Left colon (tissue), 2 donors: ENCODE measurements at regions not wholly inside any gene's neighbourhood (a gene's known extent, or its start where the extent isn't known, plus 50 kb on each side); places are given as distances from the start of the nearest gene placed in this dataset.
"Not testable (repeated sequence)": the region's sequence is repeated elsewhere in the genome, so short reads cannot be mapped to it uniquely, and the experiment has no call there.

Experiments used
- ATAC-seq: fragments of 200-7000 bp; cut with Tn5 transposase; one replicate; pipeline ENCODE4 v1.9.1; 2020; ENCODE audit warnings: mild to moderate bottlenecking, moderate library complexity
- DNase-seq, 2 donors: peaks; one replicate each; pipeline ENCODE4 v3.0.0-alpha.2; 2020
- intact Hi-C, 2 donors: fragments of 100-400 bp; cut with DNase I in 1 of 2; cut with micrococcal nuclease in 1 of 2; formaldehyde crosslinking; loops; one replicate each; pipeline versions ENCODE4 v1.11.2 to v1.14.0; 2022; cut with DNase I, micrococcal nuclease
- donor health status: DM: no; HTN: no; CAD: no.
- donor health status: DM: yes; HTN: yes; CAD: no.

DNA sequence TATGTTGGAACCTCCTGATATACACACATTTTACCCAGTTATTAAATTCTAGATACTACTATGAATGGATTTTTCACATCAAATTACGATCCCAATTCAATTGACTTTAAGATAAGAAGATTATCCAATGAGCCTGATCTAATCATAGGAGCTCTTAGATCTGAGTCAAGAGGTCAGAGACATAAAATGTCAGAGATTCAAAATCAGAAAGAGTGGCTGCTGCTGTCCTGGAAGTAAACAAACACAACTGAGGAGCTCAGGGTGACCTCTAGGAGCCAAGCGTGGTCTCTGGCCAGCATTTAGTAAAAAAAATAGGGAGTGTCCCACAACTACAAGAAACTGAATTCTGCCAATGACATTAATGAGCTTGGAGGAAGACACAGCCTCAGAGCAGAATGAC, 557.1 kb upstream of the CBLB start:
- intact Hi-C loops = no loop called here
- DNase-seq = no peak
- ATAC-seq = no peak

GRCh38 chr3:106428565-106428994, 559.8 kb upstream of the CBLB start:
- DNase-seq (peak in 1 of 2 donors; percentile 32), ATAC-seq (no peak)
- intact Hi-C loops = no loop called here

GRCh38 chr3:106431721-106432120, 562.9 kb upstream of the CBLB start:
- DNase-seq = no peak
- intact Hi-C loops = no loop called here
- ATAC-seq = no peak

DNA sequence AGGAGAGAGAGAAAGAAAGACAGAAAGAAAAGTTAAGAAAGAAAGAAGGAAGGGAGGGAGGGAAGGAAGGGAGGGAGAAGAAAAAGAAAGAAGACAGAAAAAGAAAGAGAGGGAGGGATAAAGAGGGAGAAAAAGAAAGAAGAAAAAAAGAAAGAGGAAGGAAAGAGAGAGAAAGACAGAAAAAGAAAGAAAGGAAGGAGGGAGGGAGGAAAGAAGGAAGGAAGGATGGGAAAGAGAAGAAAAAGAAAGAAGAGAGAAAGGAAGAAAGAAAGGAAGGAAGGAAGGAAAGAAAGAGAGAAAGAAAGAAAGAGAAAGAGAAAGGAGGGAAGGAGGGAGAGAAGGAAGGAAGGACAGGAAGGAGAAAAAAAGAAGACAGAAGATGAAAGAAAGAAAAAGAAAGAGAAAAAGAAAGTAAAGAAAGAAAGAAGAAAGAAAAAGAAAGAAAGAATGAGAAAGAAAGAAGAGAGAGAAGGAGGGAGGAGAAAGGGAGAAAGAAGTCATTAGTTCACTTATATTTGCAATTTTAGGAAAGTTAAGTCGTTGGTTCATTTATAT, 567.2 kb upstream of the CBLB start:
- ATAC-seq (no peak), DNase-seq (no peak)
- intact Hi-C loops = no loop called here

DNA sequence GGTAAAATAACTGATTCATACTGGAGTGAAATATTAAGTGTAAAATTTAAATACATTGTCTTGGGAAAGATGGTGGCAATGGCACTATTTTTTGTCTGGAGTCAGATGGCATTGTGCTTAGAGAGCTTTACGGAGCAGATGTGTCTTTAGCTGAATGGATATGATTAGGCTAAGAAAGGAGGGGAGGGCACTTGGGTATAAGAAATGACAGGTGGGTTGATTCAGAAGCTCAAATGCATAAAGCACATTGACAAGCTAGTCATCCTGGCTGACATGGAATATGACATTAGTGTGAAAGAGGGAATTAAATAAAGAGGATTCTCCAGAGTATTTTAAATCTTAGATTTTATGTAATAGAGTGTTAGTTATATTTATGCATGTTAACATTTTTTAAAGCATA, 570.1 kb upstream of the CBLB start:
- intact Hi-C loops = no loop called here
- no peak for DNase-seq
- ATAC-seq = no peak

- DNase-seq = no peak
- ATAC-seq = no peak
- intact Hi-C loops = no loop called here
Measured at GRCh38 chr3:106440672-106441071, 571.9 kb upstream of the CBLB start.

- no peak for DNase-seq
- ATAC-seq = no peak
- intact Hi-C loops = no loop called here
Measured at GRCh38 chr3:106446271-106446670, 577.5 kb upstream of the CBLB start.

DNA sequence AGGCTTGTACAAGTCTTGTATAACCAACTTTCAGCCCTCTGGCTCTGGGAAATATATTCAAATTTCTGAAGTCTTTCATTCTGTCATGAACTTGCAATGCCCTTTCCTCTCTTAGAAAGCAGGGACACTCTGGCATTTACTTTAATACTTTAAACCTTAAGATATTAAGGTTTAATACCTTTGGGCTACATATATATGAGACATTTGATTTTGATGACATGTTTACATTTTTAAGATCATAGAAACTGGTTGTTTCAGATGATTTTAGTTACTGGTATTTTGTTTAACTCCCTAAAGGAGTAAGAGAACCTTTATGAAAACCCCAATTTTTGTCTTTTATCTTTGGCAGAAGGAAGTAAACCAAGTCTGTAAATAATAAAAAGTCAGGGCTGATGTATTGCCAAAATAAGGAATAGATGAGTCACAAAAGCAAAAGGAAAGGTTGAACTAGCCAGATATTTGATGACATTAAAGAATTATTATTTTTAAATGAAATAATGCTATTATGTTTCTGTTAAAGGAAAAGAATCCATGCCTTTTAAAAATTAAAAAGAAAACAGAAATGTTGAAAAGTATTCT, 579.0 kb upstream of the CBLB start:
- ATAC-seq (no peak), DNase-seq (no peak)
- intact Hi-C loops = no loop called here

GRCh38 chr3:106448372-106448966, 579.7 kb upstream of the CBLB start:
- ATAC-seq, intact Hi-C loops, DNase-seq: not testable (repeated sequence)

DNA sequence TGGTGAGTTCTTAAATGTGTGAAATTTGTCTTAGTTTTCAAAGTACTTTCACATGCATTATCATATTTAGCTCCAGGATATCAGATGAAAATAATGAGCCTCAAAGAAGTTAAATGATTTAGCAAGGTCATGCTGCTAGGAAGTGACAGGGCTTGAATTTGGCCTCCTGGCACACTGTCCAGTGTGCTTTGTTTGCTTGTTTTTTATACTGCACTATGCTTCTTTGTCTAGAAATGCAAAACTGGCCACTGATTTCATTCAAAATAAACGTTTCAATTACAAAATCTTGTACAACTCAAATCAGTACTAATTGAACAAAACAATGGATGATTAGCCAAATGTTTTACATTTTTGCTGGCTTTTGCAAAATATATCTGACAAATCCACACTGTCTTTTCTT, 583.3 kb upstream of the CBLB start:
- intact Hi-C loops = no loop called here
- no peak for ATAC-seq
- DNase-seq = no peak

- intact Hi-C loops = no loop called here
- ATAC-seq (no peak), DNase-seq (no peak)
Measured at GRCh38 chr3:106454497-106454896, 585.7 kb upstream of the CBLB start.

DNA sequence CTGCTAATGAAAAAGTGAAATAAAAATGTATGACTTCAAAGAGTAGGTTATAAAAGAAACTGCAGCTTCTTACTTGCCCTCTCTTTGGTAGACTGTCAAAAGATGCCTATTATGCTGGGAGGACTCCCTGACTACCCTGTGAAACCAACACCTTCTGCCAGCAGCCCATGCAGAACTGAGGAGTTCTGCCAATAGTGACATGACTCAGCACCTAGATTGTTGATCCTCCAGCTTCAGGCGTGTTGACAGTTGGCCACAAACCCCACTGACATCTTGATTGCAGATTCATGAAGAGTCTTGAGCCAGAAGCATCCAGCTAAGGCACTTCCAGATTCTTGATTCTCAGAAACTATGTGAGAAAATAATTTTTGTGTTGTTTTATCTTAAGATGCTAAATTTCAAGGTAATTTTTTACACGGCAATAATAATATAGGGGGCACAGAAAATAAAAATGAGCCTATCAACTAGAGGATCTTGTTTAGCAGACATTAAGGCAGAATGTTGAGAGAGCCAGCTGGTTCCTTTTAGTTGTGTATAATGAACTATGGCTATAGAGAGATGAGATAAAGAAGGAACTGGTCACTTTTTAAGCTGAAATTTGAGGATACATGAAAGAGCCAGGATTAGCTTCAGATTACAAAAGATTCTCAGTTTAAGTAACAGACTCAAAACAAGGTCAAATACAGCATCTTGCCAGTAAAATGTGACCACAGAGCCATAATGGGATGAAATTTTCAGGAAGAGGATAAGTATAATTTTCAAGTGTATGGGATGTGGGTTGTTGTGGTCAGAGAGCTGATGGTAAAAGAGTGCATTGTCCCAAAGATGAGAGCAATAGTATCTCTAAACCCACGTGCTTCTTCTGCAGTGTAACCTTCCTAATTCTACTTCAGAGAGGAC, 588.7 kb upstream of the CBLB start:
- no peak for DNase-seq
- no peak for ATAC-seq
- intact Hi-C loops = no loop called here

DNA sequence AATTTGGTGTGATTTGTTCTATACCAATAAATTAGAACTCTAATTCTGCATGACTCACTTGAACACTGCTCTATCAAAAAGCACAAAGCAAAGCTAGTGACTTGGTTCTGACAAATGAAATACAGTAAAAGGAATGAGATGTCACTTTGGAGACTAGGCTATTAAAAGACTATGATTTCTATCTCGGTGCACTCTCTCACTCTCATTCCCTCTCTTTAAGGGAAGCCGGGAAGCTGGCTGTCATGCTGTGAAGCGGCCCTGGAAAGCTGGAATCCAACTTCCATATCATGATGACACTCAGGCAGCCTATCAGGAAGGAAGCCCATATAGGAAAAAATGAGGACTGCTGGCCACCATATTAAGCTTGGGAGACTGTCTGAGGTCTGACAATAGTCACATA, 590.1 kb upstream of the CBLB start:
- no peak for DNase-seq
- intact Hi-C loops = no loop called here
- ATAC-seq = no peak

GRCh38 chr3:106466881-106467280, 598.1 kb upstream of the CBLB start:
- ATAC-seq = no peak
- intact Hi-C loops = no loop called here
- no peak for DNase-seq

GRCh38 chr3:106473576-106474475, 605.0 kb upstream of the CBLB start:
- intact Hi-C loops = no loop called here
- ATAC-seq (no peak), DNase-seq (no peak)

DNA sequence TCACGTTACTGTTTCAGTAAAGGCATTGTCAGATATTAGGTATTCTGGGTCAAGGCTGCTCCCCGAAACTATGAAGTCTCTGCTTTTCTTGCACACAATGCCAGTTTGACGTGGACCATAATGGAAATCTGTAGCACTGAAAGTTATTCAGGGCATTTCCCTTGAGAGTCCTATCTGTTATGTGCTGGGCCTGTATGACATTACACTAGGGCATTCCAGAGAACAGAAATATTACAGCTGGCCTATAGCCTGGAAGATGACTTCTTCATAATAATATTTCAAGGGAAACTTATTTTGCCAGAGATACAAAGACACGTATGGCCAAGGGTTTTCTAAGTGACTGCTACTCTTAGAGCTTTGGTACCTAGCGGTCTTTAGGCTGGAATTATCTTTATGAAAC, 613.6 kb upstream of the CBLB start:
- DNase-seq = no peak
- intact Hi-C loops = no loop called here
- no peak for ATAC-seq

GRCh38 chr3:106485217-106485616, 616.4 kb upstream of the CBLB start:
- ATAC-seq (no peak), DNase-seq (no peak)
- intact Hi-C loops = no loop called here

DNA sequence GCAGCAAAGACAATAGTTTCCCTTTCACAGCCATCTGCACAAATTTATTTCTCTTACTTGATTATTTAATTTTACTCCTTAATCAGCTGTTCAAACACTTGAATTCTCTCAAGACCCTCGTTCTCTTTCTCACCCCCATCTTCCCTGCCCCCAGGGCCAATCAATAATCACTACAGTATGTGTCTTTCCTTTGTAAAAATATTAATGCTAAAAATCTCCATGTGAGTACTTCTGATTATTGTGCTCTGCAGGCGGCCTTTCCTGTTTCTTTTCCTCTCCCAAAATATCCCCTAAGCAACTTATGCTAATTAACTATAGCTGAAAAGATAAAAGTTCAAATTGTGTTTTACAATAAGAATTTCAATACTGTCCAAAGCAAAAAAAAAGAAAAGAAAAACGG, 617.0 kb upstream of the CBLB start:
- intact Hi-C loops = no loop called here
- ATAC-seq = no peak
- no peak for DNase-seq
